Activated CD8-positive, alpha-beta memory T cell treated with anti-CD3 and anti-CD28 coated beads, Interleukin-2, amount 50 U/mL, for 48 hours (primary cell): ENCODE measurements at regions not wholly inside any gene's neighbourhood (a gene's known extent, or its start where the extent isn't known, plus 50 kb on each side); places are given as distances from the start of the nearest gene placed in this dataset.
"Not testable (repeated sequence)": the region's sequence is repeated elsewhere in the genome, so short reads cannot be mapped to it uniquely, and the experiment has no call there.

ENCODE experiments used
- DNase-seq: peaks from one replicate; pipeline ENCODE4 v3.0.0-alpha.2; 2020

DNA sequence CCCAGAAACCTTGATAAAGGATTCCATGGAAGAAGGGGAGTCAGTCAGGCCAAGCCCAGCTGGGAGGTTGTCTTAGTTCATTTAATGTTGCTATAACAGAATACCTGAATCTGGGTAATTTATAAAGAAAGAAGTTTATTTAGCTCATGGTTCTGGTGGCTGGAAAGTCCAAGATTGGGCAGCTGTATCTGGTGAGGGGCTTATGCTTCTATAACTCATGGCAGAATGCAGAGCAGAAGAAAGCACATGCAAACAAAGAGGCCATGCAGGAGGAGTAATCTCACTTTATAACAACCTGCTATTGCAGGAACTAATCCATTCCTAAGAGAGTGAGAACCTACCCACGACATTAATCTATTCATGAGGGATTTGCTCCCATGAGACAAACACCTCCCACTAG, 54.2 kb upstream of the ANKRD1 start:
- no peak for DNase-seq

DNA sequence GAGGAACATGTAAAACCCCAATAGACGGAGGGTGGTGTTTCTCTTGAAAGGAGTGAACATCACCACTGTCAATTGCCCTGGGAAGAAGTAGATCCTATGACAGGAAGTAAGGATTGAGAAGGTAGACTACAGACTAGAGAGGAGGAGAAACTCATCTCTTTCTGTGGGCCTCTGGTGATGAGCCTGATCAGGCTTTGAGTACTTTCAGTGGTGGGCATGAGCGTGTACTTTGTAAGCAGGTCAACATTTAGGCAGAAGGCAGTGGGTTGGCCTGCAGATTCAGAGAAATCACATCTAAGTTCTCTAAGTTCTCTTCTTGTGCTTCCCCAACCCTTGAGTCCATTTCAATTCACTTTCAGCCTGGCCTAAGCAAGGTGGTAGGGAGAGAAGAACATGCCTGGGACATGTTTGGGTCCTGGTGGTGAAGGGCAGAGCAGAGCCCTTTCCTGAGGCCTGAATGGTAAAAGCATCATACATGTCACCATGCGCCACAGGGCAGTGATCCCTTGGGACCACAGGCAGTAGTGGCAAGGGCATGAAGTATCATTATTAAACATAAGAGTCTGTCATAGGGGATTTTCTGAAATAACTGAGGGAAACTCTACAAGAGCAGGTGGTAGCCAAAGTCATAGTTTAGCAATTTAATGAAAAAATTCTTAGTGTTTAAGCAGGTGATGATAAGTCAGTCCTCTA, 56.4 kb upstream of the ANKRD1 start:
- DNase-seq, result no peak

DNA sequence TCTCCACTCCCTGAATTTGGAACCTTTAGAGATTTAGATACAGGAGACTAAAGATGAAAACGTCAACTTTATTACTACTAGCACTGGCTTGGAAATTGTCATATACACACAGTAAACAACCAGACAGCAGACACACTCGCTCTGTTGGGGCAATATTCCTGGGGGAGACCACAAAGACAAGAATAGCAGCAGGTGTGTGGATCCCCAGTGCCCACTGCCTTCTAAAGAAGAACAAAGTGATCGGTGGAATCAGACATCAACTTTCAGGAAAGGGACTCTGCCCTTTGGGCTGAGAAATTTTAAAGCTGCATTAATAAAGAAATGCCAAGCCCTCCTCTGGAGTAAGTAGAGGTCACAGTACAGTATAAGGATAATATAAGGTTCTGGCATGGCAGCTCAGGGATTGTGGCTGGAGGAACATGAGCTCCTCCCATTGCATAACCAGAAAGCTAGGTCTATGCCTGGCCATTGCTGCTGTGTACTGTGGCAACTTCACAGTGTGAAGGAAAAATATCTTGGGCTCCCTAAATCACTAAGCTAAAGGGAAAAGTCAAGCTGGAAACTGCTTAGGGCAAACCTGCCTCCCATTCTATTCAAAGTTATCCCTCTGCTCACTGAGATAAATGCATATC, 57.1 kb upstream of the ANKRD1 start:
- no peak for DNase-seq

DNA sequence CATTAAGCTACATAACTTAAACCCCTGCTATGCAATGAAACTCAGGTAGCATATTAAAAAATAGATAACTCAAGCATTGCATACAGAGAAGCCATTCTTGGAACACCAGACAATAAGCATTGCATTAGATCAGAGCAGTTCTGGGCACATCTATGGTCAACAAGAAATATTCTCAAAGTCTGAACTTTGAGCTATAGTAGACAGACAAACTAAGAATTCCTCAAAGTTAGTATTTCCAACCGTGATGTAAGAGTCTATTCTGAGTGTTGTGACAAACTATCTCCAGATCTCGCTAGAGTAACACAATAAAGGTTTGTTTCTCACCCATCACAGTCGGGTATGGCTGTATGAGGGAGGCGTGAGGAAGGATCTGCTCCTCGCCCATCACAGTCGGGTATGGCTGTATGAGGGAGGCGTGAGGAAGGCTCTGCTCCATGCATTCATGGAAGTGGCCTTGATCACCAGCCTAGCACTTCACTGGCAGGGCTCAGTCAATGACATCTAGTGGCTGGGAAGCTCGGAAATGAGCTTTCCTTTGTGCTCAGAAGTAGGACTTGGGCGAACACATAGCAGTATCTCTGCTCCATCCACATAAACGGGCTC, 61.6 kb upstream of the ANKRD1 start:
- no peak for DNase-seq

DNA sequence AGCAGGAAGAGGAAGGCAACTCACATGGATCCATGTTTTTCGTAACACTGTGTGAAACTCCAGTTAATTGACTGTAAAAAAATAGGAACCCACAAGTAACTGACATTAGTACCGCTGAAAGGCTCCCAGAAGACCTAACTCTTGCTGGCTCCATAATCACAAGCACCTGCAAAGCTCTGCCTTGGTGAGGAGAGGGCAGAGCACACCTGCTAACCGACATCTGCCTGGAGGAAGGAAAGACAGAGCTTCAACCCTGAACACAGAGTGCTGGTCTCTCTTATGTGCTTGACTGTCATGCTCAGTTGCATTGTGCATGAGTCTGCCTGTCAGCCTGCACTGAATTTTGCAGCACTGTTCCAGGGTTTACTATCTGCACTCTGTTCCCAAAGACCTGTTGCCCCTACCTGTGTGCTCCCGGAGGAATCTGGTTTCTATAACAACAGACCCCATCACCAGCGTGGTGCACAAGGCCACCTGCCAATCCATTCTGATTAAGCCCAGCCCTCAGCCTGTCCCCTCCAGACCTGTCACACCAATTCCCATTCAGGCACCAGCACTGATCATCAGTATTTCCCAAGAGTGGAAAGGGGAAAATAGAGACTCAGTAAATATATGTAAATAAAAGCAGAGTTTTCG, 63.1 kb upstream of the ANKRD1 start:
- no peak for DNase-seq

DNA sequence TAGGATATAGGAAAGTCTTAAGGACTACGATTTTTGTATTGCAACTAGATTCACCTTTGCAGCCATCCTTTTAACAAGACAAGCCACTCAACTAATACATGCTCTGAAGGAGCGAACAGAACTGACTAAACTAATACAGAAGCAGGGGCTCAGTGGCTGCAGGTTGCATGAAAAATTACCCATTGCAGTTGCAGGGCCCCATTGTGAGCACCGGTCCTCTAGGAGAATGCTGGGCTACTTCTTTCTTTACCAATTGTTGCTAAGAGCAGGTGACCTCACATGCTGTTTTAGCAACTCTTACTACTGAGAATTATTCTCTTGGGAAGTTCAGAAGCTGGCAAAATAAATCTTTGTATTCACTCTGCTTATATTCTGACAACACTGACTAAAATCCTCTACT, 64.0 kb upstream of the ANKRD1 start:
- DNase-seq, result no peak

DNA sequence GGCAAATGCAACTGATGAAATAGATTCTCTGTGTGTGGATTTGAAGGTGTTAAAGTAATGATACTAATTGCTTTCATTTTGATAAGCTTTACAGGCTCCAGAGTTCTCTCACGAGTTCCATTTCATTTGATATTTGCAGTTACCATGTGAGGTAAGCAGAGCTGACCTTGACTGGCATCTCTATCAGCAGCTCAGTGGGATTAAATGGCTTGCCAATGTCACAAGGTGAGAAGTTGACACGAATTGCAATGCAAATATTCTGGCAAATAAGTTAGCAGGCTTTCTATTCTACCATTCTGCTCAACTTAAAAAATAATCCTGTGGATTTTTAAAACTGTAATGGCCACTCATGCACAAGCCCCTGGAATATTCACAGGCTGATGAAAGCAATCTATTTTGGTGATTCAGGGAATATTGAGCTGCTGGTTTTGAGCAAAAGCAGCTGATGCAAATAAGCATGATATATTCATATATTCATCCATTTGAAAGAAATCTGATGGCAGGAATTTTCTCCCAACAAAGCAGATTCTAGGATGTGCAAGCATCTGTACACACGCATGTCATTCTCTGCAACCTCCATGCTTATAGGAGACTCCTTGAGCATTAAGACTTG, 64.5 kb upstream of the ANKRD1 start:
- no peak for DNase-seq

DNA sequence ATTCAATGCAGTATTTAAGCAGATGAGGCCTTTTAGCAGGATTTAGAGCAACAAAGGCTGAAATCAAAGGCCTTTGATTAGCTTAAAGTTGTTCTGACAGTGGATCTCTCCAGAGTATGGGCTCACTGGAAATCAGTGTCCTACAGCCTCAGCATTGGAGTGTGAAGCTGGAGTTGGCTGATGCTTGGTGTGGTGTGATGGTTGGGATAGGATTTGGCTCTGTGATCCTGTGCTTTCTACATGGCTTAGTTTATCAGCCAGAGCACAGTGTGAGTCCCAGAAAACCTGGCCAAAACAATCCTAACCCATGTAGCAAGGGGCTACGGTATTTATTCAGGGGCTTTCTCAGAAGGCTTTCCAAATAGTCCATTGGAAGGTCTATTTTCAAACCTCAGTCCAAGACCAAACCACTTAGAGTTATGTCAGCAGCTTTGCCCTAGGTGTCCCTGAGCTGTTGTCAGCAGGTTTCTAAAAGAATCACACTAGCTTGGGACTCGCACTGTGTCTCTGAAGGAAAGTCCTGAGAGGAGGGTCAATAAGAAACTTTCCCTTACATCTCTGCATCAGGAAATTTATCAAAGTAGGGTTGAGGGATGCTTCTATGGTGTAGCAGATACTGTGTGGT, 65.4 kb upstream of the ANKRD1 start:
- no peak for DNase-seq

DNA sequence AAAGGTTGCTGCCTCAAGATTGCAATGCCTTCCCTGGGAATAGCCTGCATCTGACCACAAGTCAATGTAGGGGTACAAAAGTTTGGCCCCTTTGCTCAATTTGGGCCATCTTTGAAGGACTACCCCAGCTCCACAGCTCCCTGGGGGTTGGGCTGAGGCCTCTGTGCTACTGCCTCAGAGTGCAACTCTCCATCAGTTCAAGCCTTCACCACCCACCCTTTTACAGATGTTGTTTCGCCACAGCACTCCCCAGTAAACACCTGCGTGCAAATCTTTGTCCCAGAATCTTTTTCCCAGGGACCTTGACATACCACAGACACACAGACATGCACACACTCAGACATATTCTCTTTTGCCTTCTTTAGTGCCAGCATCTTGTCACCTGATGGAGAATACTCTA, 66.0 kb upstream of the ANKRD1 start:
- DNase-seq, result no peak

DNA sequence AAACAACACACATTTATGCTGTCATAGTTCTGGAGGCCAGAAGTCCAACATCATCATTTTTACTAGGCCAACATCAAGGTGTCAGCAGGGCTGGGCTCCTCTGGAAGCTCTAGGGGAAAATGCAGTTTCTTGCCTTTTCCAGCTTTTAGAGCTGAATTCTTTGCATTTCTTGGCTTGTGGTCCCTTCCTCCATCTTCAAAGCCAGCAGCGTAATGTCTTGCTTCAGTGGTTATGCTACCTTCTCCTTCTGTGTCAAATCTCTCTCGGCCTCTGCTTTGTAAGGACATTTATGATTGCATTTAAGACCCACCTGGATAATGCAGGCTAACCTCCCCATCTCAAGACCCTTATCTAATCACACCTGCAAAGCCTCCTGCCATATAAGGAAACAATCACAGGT, 66.5 kb upstream of the ANKRD1 start:
- DNase-seq, result no peak

DNA sequence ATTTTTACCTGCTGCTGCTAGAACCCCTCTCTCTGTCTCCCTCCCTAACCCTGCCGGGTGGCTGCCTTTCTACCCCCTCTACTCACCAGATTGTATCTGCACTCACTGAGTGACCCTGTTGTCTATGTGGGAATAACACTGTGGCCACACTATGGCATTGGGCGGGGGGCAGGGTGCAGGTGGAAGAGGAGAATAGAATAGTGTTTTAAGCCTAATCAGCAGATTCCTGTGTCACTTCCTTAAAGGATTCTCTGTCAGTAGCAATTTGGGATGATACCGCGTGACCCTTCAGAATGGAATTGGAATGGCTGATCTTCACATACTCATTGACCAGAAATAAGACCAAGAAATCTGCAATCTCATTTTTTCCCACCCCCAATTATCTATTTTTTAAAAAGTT, 67.1 kb upstream of the ANKRD1 start:
- DNase-seq, result no peak

DNA sequence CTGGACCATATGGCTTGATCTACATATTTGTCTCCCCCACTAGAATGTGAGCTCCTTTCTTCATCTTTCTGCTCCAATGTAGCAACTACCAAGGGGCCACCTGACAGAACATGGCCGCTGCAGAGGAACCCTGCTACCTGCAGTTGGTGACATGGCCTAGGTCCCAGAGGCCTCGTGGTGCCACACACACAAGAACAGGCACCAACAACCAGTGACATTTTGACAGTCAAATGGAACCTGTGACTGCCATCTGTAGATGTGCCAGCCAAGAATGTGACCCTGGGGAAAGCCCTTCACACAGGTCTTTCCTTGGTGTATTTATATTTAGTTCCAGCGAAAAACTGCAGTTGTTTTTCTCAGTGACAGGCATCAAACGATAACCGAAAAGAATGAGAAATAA, 67.9 kb upstream of the ANKRD1 start:
- no peak for DNase-seq

DNA sequence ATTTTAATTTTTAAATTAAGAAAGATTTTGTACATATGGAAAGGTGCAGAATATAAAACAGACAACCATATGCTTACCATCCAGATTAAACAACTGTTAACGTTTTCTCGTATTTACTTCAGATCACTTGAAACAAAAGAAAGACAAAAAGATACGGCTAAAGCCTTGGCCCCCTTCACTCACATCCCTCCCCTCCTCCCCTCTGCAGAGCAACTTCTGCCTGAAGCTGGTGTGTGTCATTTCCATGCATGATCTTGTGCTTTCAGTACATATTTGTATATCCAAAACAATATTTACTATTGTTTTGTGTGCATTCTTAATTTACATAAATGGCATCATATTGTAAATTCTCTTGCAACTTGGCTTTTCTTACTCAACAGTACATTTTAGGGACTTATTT, 68.5 kb upstream of the ANKRD1 start:
- DNase-seq, result no peak

DNA sequence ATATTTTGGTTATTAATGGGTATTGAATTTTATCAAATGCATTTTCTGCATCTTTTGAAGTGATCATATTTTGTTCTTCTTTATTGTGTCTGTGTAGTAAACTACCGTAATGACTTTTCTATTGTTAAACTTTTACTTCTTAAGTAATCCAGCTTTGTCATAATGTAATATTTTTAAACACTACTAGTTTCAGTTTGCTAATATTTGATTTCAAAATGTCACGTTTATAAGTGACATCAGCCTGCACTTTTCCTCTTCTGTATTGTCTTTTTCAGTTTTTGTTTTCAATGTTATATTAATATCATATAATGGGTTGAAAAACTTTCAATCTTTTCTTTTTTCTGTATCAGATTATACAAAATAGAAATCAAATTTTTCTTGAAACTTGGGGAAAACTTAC, 71.6 kb upstream of the ANKRD1 start:
- no peak for DNase-seq

DNA sequence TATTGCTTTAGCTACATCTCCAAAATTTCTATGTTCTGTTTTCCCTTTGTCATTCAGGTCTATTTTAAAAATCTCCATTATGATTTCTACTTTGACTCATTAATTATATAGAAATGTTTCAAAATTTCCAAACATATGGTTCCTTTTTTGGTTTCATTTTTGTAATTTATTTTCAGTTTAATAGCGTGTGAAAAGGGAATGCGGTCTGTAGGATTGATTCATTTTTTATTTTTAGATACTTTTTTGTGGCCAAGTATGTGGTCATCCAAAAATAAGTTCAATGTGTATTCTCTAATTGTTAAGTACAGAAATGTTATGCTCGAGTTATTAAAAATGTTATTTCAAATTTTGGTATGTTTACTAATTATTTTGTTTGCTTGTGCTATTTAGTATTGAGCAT, 72.5 kb upstream of the ANKRD1 start:
- DNase-seq, result no peak

DNA sequence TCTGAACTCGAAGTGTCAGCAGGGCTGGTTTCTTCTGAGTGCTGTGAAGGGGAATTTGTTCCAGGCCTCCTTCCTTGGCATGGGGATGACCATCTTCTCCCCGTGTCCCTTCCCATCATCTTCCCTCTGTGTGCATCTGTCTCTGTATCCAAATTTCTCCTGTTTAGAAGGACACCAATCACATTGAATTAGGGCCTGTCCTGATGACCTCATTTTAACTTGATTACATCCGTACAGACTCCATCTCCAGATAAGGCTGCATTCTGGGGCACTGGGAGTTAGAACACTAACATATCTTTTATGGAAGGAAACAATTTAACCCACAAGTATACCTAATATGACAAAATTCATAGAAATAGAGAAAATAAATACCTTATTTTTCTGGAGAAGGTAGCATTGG, 76.8 kb upstream of the ANKRD1 start:
- DNase-seq, result no peak

DNA sequence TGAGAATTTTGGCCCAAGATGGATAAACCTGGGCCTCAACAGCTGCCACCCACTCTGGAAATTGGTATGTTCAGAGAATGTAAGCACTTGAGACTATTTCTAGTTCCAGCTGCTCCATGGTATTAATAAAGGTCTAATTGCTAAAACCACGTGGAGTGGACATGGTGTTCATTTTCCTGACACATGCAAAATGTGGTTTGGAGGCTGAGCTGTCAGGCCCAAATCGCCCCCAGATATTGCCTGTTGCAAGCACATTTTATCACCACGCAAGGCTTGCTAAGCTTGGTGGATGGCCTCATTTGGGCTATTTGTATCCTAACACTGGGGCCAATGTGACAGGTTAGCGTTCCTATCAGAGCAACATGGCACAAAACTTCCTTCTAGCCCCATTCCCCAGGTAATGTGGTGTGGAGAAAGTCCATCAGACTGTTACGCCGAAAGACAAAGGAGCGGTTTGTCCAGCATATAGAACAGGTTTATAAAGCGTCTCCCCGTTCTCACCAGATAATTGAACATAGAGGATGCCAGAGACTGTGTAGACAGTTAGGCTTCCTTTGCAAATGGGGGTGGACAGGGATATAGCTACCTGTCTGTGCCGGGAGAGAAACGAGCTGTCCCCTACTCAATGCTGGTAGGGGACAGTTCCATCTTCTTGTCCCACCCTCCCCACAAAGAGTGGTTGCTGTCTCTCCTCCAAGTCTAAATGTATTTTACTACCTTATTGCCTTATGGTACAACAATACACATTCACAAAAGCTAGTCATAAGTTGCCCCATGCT, 78.0 kb upstream of the ANKRD1 start:
- no peak for DNase-seq

DNA sequence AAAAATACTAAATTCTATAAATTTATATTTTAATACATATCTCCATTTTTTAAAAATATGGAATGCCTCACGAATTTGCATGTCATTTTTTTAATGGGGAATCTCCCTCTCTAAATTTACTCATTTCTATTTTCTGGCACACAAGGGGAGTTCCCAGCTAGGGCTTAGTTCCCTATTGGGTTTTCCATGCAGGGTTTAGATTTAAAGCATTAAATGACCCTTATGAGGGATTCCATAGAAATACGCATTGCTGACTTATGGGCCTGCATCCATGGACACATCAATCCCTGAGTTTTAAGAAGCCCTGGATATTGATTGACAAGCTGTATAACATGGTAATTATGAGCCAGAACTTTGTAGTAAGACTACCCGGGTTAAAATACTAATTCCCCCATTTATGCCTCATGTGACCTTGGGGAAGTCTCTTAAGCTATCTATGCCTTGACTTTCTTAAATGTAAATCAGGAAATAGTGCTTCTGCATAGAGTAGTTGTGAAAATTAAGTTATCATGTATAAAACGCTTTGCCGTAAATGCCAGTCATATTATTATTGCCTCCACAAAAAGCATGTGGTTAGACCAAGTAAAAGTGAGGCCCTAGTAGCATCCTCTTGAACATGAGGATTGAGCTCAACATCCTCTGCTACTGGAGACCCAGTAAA, 78.8 kb upstream of the ANKRD1 start:
- DNase-seq, result no peak

DNA sequence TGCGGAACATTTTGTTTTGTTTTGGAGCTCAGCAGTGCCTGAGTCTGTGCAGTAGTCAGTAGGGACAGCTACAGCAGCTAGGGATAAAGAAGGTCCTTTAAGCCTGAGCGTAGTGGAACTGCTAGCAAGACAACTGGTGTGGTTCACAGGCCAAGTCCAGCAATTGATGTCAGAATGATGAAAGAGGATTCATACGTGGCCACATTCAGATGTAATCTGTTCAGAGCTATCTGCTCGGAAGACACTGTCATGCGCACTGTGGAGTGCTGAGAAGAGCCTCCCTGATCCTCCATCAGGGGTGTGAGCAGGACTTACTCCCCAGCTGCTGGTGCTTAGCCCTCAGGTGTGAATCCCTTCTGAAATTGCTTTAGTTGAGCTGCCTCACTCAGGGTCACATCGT, 79.6 kb upstream of the ANKRD1 start:
- DNase-seq, result no peak

DNA sequence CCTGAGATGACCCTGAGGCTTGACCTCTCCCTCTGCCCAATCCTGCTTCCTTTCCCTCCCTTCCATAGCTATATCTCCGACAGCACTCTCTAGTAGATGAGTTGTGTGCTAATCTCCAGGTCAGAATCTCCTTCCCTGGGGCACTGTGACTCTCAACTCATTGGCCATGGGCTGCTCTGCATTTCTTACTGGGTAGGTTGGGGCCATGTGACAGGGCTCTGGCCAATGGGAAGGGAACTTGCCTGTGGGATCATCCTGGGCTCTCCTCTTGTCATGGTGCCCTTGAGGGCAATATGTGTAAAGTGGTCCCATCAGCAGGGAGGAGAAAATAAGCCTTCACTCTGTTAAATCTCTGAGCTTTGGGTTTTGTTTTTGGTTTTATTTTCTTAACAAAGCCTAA, 80.1 kb upstream of the ANKRD1 start:
- no peak for DNase-seq

DNA sequence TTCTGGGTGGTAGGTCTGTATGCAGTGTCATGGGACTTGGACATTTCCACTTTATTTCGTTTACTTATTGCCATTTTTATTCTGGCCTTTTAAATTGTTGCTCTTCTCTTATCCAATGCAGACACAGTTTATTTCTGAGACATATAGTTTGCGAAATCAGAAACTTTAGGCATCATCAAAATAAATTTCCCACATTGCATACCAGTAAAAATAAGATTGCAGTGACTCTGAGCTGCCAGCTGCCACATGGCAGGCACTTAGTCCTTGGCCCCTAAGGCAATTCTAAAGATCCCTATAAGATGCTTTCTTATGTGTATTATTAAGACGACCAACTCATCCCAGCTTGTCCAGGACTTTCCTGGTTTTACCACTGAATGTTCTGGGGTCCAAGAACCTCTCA, 81.8 kb upstream of the ANKRD1 start:
- no peak for DNase-seq

DNA sequence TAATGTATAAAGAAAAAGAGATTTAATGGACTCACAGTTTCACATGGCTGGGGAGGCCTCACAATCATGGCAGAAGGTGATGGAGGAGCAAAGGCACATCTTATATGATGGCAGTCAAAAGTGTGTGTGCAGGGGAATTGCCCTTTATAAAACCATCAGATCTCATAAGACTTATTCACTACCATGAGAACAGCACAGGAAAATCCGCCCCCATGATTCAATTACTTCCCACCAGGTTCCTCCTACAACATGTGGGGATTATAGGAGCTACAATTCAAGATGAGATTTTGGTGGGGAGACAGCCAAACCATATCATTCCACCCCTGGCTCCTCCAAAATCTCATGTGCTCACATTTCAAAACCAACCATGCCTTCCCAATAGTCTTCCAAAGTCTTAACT, 82.5 kb upstream of the ANKRD1 start:
- not testable (repeated sequence) for DNase-seq
